Lung (tissue), 11 donors: ENCODE measurements at regions not wholly inside any gene's neighbourhood (a gene's known extent, or its start where the extent isn't known, plus 50 kb on each side); places are given as distances from the start of the nearest gene placed in this dataset.
A peak's percentile ranks its signal among the peaks of the same experiment; 100 is the strongest.

ENCODE experiments used
- ATAC-seq: fragments of 200-7000 bp; cut with Tn5 transposase; one replicate; pipeline ENCODE4 v1.9.1; 2020; ENCODE audit warnings: moderate number of reproducible peaks; ENCODE audit not compliant: insufficient read depth, low FRiP score
- DNase-seq, 3 donors: peaks; one replicate each; pipeline ENCODE4 v3.0.0-alpha.2; 2013 to 2017
- H3K27ac ChIP-seq, 2 donors: one replicate each; pipeline ENCODE4 v1.5.1; 2013; ENCODE audit warnings: mild to moderate bottlenecking in 2 of 2, moderate library complexity in 2 of 2, control low read depth in 1 of 2, inconsistent platforms in 1 of 2, low read depth in 1 of 2, low read length in 1 of 2
- H3K27me3 ChIP-seq, 3 donors: one replicate each; pipeline ENCODE4 v1.5.1; 2013; ENCODE audit warnings: low read length in 2 of 3; ENCODE audit not compliant: control insufficient read depth in 3 of 3, insufficient read depth in 3 of 3
- H3K36me3 ChIP-seq, 4 donors: one replicate each; pipeline ENCODE4 v1.5.1; 2013; ENCODE audit warnings: low read length in 4 of 4, mild to moderate bottlenecking in 1 of 4, moderate library complexity in 1 of 4; ENCODE audit not compliant: control insufficient read depth in 4 of 4, insufficient read depth in 4 of 4
- H3K4me1 ChIP-seq, 5 donors: one replicate each; pipeline ENCODE4 v1.5.1; 2013; ENCODE audit warnings: low read length in 5 of 5, mild to moderate bottlenecking in 2 of 5, moderate library complexity in 1 of 5; ENCODE audit not compliant: control insufficient read depth in 5 of 5, insufficient read depth in 5 of 5
- H3K4me3 ChIP-seq: one replicate; pipeline ENCODE4 v1.5.1; 2013; ENCODE audit warnings: mild to moderate bottlenecking, control low read depth, moderate library complexity
- H3K9ac ChIP-seq, 2 donors: one replicate each; pipeline ENCODE4 v1.5.1; 2013; ENCODE audit warnings: low read length in 2 of 2, control low read depth in 1 of 2; ENCODE audit not compliant: insufficient read depth in 1 of 2
- H3K9me3 ChIP-seq, 4 donors: one replicate each; pipeline ENCODE4 v1.5.1; 2013; ENCODE audit warnings: low read length in 3 of 4, mild to moderate bottlenecking in 1 of 4, moderate library complexity in 1 of 4; ENCODE audit not compliant: control insufficient read depth in 4 of 4, insufficient read depth in 3 of 4
- CTCF ChIP-seq: IDR thresholded peaks from 2 replicates; pipeline ENCODE4 v1.5.1; 2012; ENCODE audit warnings: mild to moderate bottlenecking; ENCODE audit errors: control extremely low read depth, extremely low read depth
- WGBS, 2 donors: extraction: QIAGEN DNeasy Blood & Tissue Kit; methylation state at CpG; one replicate each; pipeline ENCODE4 v1.1.7; 2013; 5-methylcytosine and 5-hydroxymethylcytosine counted together
- donor health status: control.
- donor health status: control.
- donor health status: Bipolar disorder and iron deficiency.
- donor health status: healthy.
- donor health status: DM: yes; HTN: yes; CAD: no.

GRCh38 chr12:93009533-93009932 lies 80.4 kb upstream of the EEA1 start:
- no peak for ATAC-seq
- Histone ChIP-seq H3K4me1 (peaks cover 0 to 5% (median 0%) of the 10 kb centered on the region in 5 donors), H3K36me3 (no peaks in the 10 kb centered on the region), H3K27me3 (no peaks in the 10 kb centered on the region), H3K27ac (no peak overlapping the region), H3K9ac (no peak overlapping the region), H3K9me3 (no peaks in the 10 kb centered on the region), H3K4me3 (no peak overlapping the region)
- WGBS, 2 donors: 97% methylated on average over 3 of the region's 3 CpGs
- TF ChIP-seq CTCF: no peak
- no peak for DNase-seq

GRCh38 chr12:93010461-93010860 lies 81.4 kb upstream of the EEA1 start:
- Histone ChIP-seq H3K27me3 (no peaks in the 10 kb centered on the region), H3K27ac (no peak overlapping the region), H3K4me3 (no peak overlapping the region), H3K36me3 (no peaks in the 10 kb centered on the region), H3K9ac (no peak overlapping the region), H3K9me3 (no peaks in the 10 kb centered on the region), H3K4me1 (peaks cover 0 to 8% (median 0%) of the 10 kb centered on the region in 5 donors)
- ATAC-seq: no peak
- TF ChIP-seq CTCF: no peak
- DNase-seq: no peak
- 91 to 96% methylated on average over 2 of the region's 2 CpGs for WGBS, 2 donors

- H3K4me1 ChIP-seq: peaks cover 0 to 12% (median 4%) of the 10 kb centered on the region in 5 donors
- H3K9me3 ChIP-seq: no peaks in the 10 kb centered on the region
- H3K27ac ChIP-seq: no peak overlapping the region
- no peaks in the 10 kb centered on the region for H3K27me3 ChIP-seq
- H3K36me3 ChIP-seq: no peaks in the 10 kb centered on the region
- no peak for TF ChIP-seq CTCF
- H3K4me3 ChIP-seq: no peak overlapping the region
- 96 to 97% methylated on average over 10 of the region's 10 CpGs for WGBS, 2 donors
- no peak overlapping the region for H3K9ac ChIP-seq
- ATAC-seq: no peak
- DNase-seq: no peak
These were observed 82.0 kb upstream of the EEA1 start for GRCh38 chr12:93011100-93011499.

- no peak for TF ChIP-seq CTCF
- ATAC-seq (no peak), DNase-seq (peak in 2 of 3 donors; percentile 31 to 44)
- no peak overlapping the region for H3K9ac ChIP-seq
- WGBS, 2 donors: 56 to 66% methylated on average over 4 of the region's 4 CpGs
- H3K9me3 ChIP-seq: no peaks in the 10 kb centered on the region
- no peak overlapping the region for H3K4me3 ChIP-seq
- H3K27ac ChIP-seq: no peak overlapping the region
- H3K4me1 ChIP-seq: peaks cover 0 to 23% (median 2%) of the 10 kb centered on the region in 5 donors
- H3K36me3 ChIP-seq: no peaks in the 10 kb centered on the region
- H3K27me3 ChIP-seq: no peaks in the 10 kb centered on the region
These were observed 87.0 kb upstream of the EEA1 start for GRCh38 chr12:93015871-93016751.
